Fibroblast of lung (primary cell): ENCODE measurements at regions not wholly inside any gene's neighbourhood (a gene's known extent, or its start where the extent isn't known, plus 50 kb on each side); places are given as distances from the start of the nearest gene placed in this dataset.

Source experiments
- CTCF ChIP-seq, 2 donors: IDR thresholded peaks in 1 of 2; conservative IDR thresholded peaks in 1 of 2; 1 replicate in 1 of 2; 2 replicates in 1 of 2; pipeline ENCODE4 v1.5.1; 2011 to 2012; ENCODE audit warnings: low read length in 2 of 2, control low read depth in 1 of 2, inconsistent platforms in 1 of 2, low read depth in 1 of 2, mild to moderate bottlenecking in 1 of 2
- EZH2 ChIP-seq: IDR thresholded peaks from 2 replicates; pipeline ENCODE4 v1.5.1; 2012; ENCODE audit warnings: low read length, control low read depth, mild to moderate bottlenecking; ENCODE audit errors: missing control alignments

- TF ChIP-seq CTCF (conservative IDR thresholded peaks at IDR 0.05 in 1 of 2, IDR thresholded peaks at IDR 0.05 in 1 of 2; ENCODE audit: low read depth in 1 of 2, low read length in 2 of 2) (no peak), EZH2 (no peak)
Observed at GRCh38 chr11:19404787-19405186, 164.0 kb upstream of the E2F8 start.
